Endothelial cell of umbilical vein (primary cell): ENCODE measurements at regions not wholly inside any gene's neighbourhood (a gene's known extent, or its start where the extent isn't known, plus 50 kb on each side); places are given as distances from the start of the nearest gene placed in this dataset.

Source experiments
- CTCF ChIP-seq, 2 donors: IDR thresholded peaks; 1 replicate in 1 of 2; 2 replicates in 1 of 2; pipeline ENCODE4 v1.5.1; 2011; ENCODE audit warnings: low read length in 2 of 2, mild to moderate bottlenecking in 2 of 2, moderate library complexity in 2 of 2, control low read depth in 1 of 2, inconsistent platforms in 1 of 2, low read depth in 1 of 2; ENCODE audit not compliant: insufficient read depth in 1 of 2; ENCODE audit errors: extremely low read depth in 1 of 2
- EZH2 ChIP-seq: IDR thresholded peaks from 2 replicates; pipeline ENCODE4 v1.6.1; 2012; ENCODE audit warnings: borderline replicate concordance, low read depth, mild to moderate bottlenecking, moderate library complexity, low read length, inconsistent platforms; ENCODE audit not compliant: severe bottlenecking
- MAX ChIP-seq: IDR thresholded peaks from 2 replicates; pipeline ENCODE4 v1.6.1; 2011; ENCODE audit not compliant: insufficient read depth, insufficient read length
- POLR2A ChIP-seq: IDR thresholded peaks from 2 replicates; pipeline ENCODE4 v1.6.1; 2012; ENCODE audit warnings: low read depth, mild to moderate bottlenecking, control low read depth, low read length
- POLR2AphosphoS5 ChIP-seq: IDR thresholded peaks from 2 replicates; pipeline ENCODE4 v1.6.1; 2012; ENCODE audit warnings: low read depth, mild to moderate bottlenecking, control low read depth, low read length, moderate library complexity; ENCODE audit not compliant: insufficient read depth

DNA sequence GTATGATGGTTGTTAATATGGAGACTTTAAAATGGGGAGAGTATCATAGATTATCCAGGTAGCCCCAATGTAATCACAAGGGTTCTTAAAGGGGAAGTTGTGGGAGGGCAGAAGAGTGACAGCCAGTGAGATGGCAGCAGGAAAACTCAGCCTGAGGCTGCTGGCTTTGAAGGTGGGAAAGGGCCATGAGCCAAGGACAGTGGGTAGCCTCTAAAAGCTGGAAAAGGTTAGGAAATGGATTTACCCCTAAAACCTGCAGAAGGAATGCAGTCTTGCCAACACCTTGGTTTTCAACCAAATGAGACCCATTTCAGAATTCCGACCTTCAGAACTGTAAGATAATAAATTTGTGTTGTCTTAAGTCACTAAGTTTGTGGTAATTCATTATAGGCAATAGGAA lies 68.8 kb upstream of the BLTP1 start:
- TF ChIP-seq EZH2 (no peak), CTCF (IDR thresholded peaks at IDR 0.05; ENCODE audit: extremely low read depth in 1 of 2, insufficient read depth in 1 of 2, low read depth in 1 of 2, low read length in 2 of 2) (no peak), MAX (no peak), POLR2AphosphoS5 (no peak), POLR2A (no peak)
